Inferior parietal cortex (tissue), 1 donor: ENCODE measurements at regions not wholly inside any gene's neighbourhood (a gene's known extent, or its start where the extent isn't known, plus 50 kb on each side); places are given as distances from the start of the nearest gene placed in this dataset.

Source experiments
- DNase-seq: peaks from one replicate; pipeline ENCODE4 v3.0.0-alpha.2; 2016; ENCODE audit errors: extremely low spot score

- no peak for DNase-seq
These were observed 122.0 kb upstream of the SPTLC3 start for GRCh38 chr20:12886618-12887363.

- DNase-seq, result no peak
These were observed 117.1 kb upstream of the SPTLC3 start for GRCh38 chr20:12891643-12892042.

GRCh38 chr20:12893019-12893418 is 115.8 kb upstream of the SPTLC3 start:
- no peak for DNase-seq

- no peak for DNase-seq
These were observed 115.1 kb upstream of the SPTLC3 start for GRCh38 chr20:12893653-12894052.

- DNase-seq, result no peak
These were observed 114.7 kb upstream of the SPTLC3 start for GRCh38 chr20:12894089-12894488.

- DNase-seq, result no peak
These were observed 112.6 kb upstream of the SPTLC3 start for GRCh38 chr20:12896180-12896579.

GRCh38 chr20:12902992-12903391 is 105.8 kb upstream of the SPTLC3 start:
- DNase-seq, result no peak

- no peak for DNase-seq
These were observed 102.4 kb upstream of the SPTLC3 start for GRCh38 chr20:12906361-12906760.

- DNase-seq, result no peak
These were observed 97.4 kb upstream of the SPTLC3 start for GRCh38 chr20:12911372-12911771.

- no peak for DNase-seq
These were observed 94.9 kb upstream of the SPTLC3 start for GRCh38 chr20:12913781-12914443.

GRCh38 chr20:12914804-12915203 is 94.0 kb upstream of the SPTLC3 start:
- DNase-seq, result no peak

- no peak for DNase-seq
These were observed 92.1 kb upstream of the SPTLC3 start for GRCh38 chr20:12916699-12917098.

GRCh38 chr20:12924126-12924525 is 84.6 kb upstream of the SPTLC3 start:
- DNase-seq, result no peak

GRCh38 chr20:12925210-12925755 is 83.5 kb upstream of the SPTLC3 start:
- DNase-seq, result peak; percentile 81

- no peak for DNase-seq
These were observed 82.6 kb upstream of the SPTLC3 start for GRCh38 chr20:12925863-12926793.

- DNase-seq, result no peak
These were observed 81.3 kb upstream of the SPTLC3 start for GRCh38 chr20:12927489-12927888.

GRCh38 chr20:12928358-12928754 is 80.4 kb upstream of the SPTLC3 start:
- DNase-seq, result no peak

GRCh38 chr20:12928755-12929401 is 79.9 kb upstream of the SPTLC3 start:
- no peak for DNase-seq

GRCh38 chr20:12936020-12936419 is 72.8 kb upstream of the SPTLC3 start:
- no peak for DNase-seq

GRCh38 chr20:12936524-12936923 is 72.2 kb upstream of the SPTLC3 start:
- DNase-seq, result no peak

- no peak for DNase-seq
These were observed 67.7 kb upstream of the SPTLC3 start for GRCh38 chr20:12941025-12941424.

- no peak for DNase-seq
These were observed 66.6 kb upstream of the SPTLC3 start for GRCh38 chr20:12942123-12942522.
